H9 (cell line): ENCODE measurements at regions not wholly inside any gene's neighbourhood (a gene's known extent, or its start where the extent isn't known, plus 50 kb on each side); places are given as distances from the start of the nearest gene placed in this dataset.
A peak's percentile ranks its signal among the peaks of the same experiment; 100 is the strongest.

ENCODE experiments used
- DNase-seq: peaks from one replicate; pipeline ENCODE4 v3.0.0-alpha.2; 2017
- H2AFZ ChIP-seq: one replicate; pipeline ENCODE4 v1.6.1; 2013; ENCODE audit warnings: mild to moderate bottlenecking, low read length, control low read depth, moderate library complexity
- H2AK5ac ChIP-seq: 2 replicates; pipeline ENCODE4 v1.6.1; 2013; ENCODE audit warnings: low read length, control low read depth, mixed read lengths; ENCODE audit not compliant: insufficient read length
- H2BK120ac ChIP-seq: one replicate; pipeline ENCODE4 v1.6.1; 2013; ENCODE audit warnings: low read depth, mild to moderate bottlenecking, low read length, control low read depth, inconsistent platforms; ENCODE audit not compliant: poor library complexity, severe bottlenecking
- H2BK12ac ChIP-seq: 2 replicates; pipeline ENCODE4 v1.6.1; 2013; ENCODE audit warnings: low read length, control low read depth, mixed read lengths, low read depth; ENCODE audit not compliant: insufficient read length
- H2BK15ac ChIP-seq: 2 replicates; pipeline ENCODE4 v1.6.1; 2013; ENCODE audit warnings: low read depth, low read length, control low read depth
- H2BK20ac ChIP-seq: one replicate; pipeline ENCODE4 v1.6.1; 2013; ENCODE audit warnings: low read depth, mild to moderate bottlenecking, low read length, control low read depth, inconsistent platforms; ENCODE audit not compliant: poor library complexity, severe bottlenecking
- H2BK5ac ChIP-seq: 2 replicates; pipeline ENCODE4 v1.6.1; 2013; ENCODE audit warnings: low read length, control low read depth, mixed read lengths; ENCODE audit not compliant: insufficient read length
- H3K14ac ChIP-seq: 2 replicates; pipeline ENCODE4 v1.6.1; 2013; ENCODE audit warnings: low read length, control low read depth; ENCODE audit not compliant: insufficient read depth
- H3K18ac ChIP-seq: 2 replicates; pipeline ENCODE4 v1.6.1; 2013; ENCODE audit warnings: low read depth, mild to moderate bottlenecking, mixed read lengths, low read length, control low read depth; ENCODE audit not compliant: insufficient read length
- H3K23ac ChIP-seq: 2 replicates; pipeline ENCODE4 v1.6.1; 2013; ENCODE audit warnings: low read length, control low read depth, mixed read lengths, low read depth; ENCODE audit not compliant: insufficient read length
- H3K23me2 ChIP-seq: 2 replicates; pipeline ENCODE4 v1.6.1; 2013; ENCODE audit warnings: low read depth, mild to moderate bottlenecking, mixed read lengths, low read length, control low read depth; ENCODE audit not compliant: insufficient read length, poor library complexity, severe bottlenecking
- H3K27ac ChIP-seq: 2 replicates; pipeline ENCODE4 v1.5.1; 2013; ENCODE audit warnings: low read length, control low read depth, mixed read lengths, low read depth; ENCODE audit not compliant: insufficient read length
- H3K27me3 ChIP-seq: 2 replicates; pipeline ENCODE4 v1.6.1; 2013; ENCODE audit warnings: low read length, control low read depth, inconsistent platforms; ENCODE audit not compliant: insufficient read depth
- H3K4ac ChIP-seq: 2 replicates; pipeline ENCODE4 v1.6.1; 2013; ENCODE audit warnings: low read depth, mild to moderate bottlenecking, control low read depth, inconsistent platforms, low read length, moderate library complexity
- H3K4me1 ChIP-seq: 2 replicates; pipeline ENCODE4 v1.6.1; 2013; ENCODE audit warnings: low read length, control low read depth, inconsistent platforms; ENCODE audit not compliant: insufficient read depth
- H3K4me2 ChIP-seq: 2 replicates; pipeline ENCODE4 v1.6.1; 2013; ENCODE audit warnings: low read length, control low read depth, mixed read lengths; ENCODE audit not compliant: insufficient read length, insufficient read depth
- H3K56ac ChIP-seq: 2 replicates; pipeline ENCODE4 v1.6.1; 2013; ENCODE audit warnings: low read depth, mild to moderate bottlenecking, mixed read lengths, low read length, control low read depth; ENCODE audit not compliant: insufficient read length
- H3K79me1 ChIP-seq: 2 replicates; pipeline ENCODE4 v1.6.1; 2013; ENCODE audit warnings: low read depth, mild to moderate bottlenecking, moderate library complexity, low read length, control low read depth, inconsistent platforms; ENCODE audit not compliant: insufficient read depth, poor library complexity, severe bottlenecking
- H3K79me2 ChIP-seq: 2 replicates; pipeline ENCODE4 v1.6.1; 2013; ENCODE audit warnings: low read length, control low read depth, inconsistent platforms; ENCODE audit not compliant: insufficient read depth
- H3K9ac ChIP-seq: 2 replicates; pipeline ENCODE4 v1.6.1; 2013; ENCODE audit warnings: low read length, control low read depth, mixed read lengths; ENCODE audit not compliant: insufficient read length; ENCODE audit errors: extremely low read depth
- H3K9me3 ChIP-seq: one replicate; pipeline ENCODE4 v1.6.1; 2013; ENCODE audit warnings: low read depth, low read length, inconsistent platforms; ENCODE audit not compliant: control insufficient read depth
- H3T11ph ChIP-seq: one replicate; pipeline ENCODE4 v1.6.1; 2013; ENCODE audit warnings: mild to moderate bottlenecking, low read length, control low read depth, inconsistent platforms
- H4K20me1 ChIP-seq: one replicate; pipeline ENCODE4 v1.6.1; 2013; ENCODE audit not compliant: control insufficient read depth, insufficient read length, insufficient read depth
- H4K5ac ChIP-seq: 2 replicates; pipeline ENCODE4 v1.6.1; 2013; ENCODE audit warnings: low read depth, mild to moderate bottlenecking, mixed read lengths, low read length, control low read depth; ENCODE audit not compliant: insufficient read length
- H4K8ac ChIP-seq: replicated peaks from 2 replicates; pipeline ENCODE4 v1.6.1; 2013; ENCODE audit warnings: low read length, control low read depth, mixed read lengths, low read depth; ENCODE audit not compliant: insufficient read length
- H4K91ac ChIP-seq: 2 replicates; pipeline ENCODE4 v1.6.1; 2013; ENCODE audit warnings: low read depth, mild to moderate bottlenecking, moderate library complexity, mixed read lengths, low read length, control low read depth; ENCODE audit not compliant: insufficient read length
- H3K27ac Mint-ChIP-seq, 3 experiments: 2 replicates in 2 of 3; 3 replicates in 1 of 3; pipeline ENCODE4 v1.8.0; 2020 to 2021; ENCODE audit warnings: mixed read lengths in 3 of 3, mild to moderate bottlenecking in 1 of 3, moderate library complexity in 1 of 3
- H3K27me3 Mint-ChIP-seq: 2 replicates; pipeline ENCODE4 v1.8.0; 2021; ENCODE audit warnings: low read depth, mild to moderate bottlenecking, moderate library complexity, mixed read lengths
- H3K36me3 Mint-ChIP-seq, 3 experiments: 2 replicates in 2 of 3; 3 replicates in 1 of 3; pipeline ENCODE4 v1.8.0; 2020 to 2021; ENCODE audit warnings: low read depth in 3 of 3, mixed read lengths in 3 of 3; ENCODE audit not compliant: insufficient read depth in 1 of 3
- H3K4me1 Mint-ChIP-seq, 2 experiments: 2 replicates each; pipeline ENCODE4 v1.8.0; 2020; ENCODE audit warnings: mixed read lengths in 2 of 2
- H3K4me3 Mint-ChIP-seq, 2 experiments: 2 replicates in 1 of 2; 3 replicates in 1 of 2; pipeline ENCODE4 v1.8.0; 2020 to 2021; ENCODE audit warnings: mild to moderate bottlenecking in 2 of 2, mixed read lengths in 2 of 2, moderate library complexity in 1 of 2
- H3K9me3 Mint-ChIP-seq, 2 experiments: 2 replicates in 1 of 2; 3 replicates in 1 of 2; pipeline ENCODE4 v1.8.0; 2020; ENCODE audit warnings: mild to moderate bottlenecking in 2 of 2, mixed read lengths in 2 of 2, moderate library complexity in 1 of 2
- WGBS: extraction: QIAGEN DNeasy Blood & Tissue Kit; methylation state at CpG from one replicate; pipeline ENCODE4 v1.1.7; 2013; ENCODE audit warnings: missing lambda C conversion rate, low lambda C conversion rate, mixed read lengths; ENCODE audit not compliant: insufficient read length; ENCODE audit errors: extremely low coverage; 5-methylcytosine and 5-hydroxymethylcytosine counted together
- TF ChIP-seq, protein P1 (sequence below): fragments of 200-600 bp; sonication (generic); conservative IDR thresholded peaks from 3 replicates; pipeline ENCODE4 v1.8.0; 2021; ENCODE audit warnings: antibody characterized with exemption, mild to moderate bottlenecking

GRCh38 chr1:58089898-58090534 is 456.5 kb downstream of the OMA1 start:
- no peak overlapping the region for H2AK5ac ChIP-seq
- no peaks in the 10 kb centered on the region for H3K27me3 ChIP-seq
- no peak overlapping the region for H4K5ac ChIP-seq
- no peak overlapping the region for H4K8ac ChIP-seq
- Mint-ChIP-seq H3K4me3 (no peak overlapping the region), H3K4me1 (peaks cover 41 to 45% of the 10 kb centered on the region in 2 experiments), H3K36me3 (no peaks in the 10 kb centered on the region; a peak in 2 of 7 replicates), H3K9me3 (no peaks in the 10 kb centered on the region), H3K27ac (peak overlapping the region in 1 of 3 experiments; percentile 79; a peak in 1 of 7 replicates), H3K27me3 (no peaks in the 10 kb centered on the region)
- H3T11ph ChIP-seq, result no peak overlapping the region
- no peak overlapping the region for H2AFZ ChIP-seq
- no peak overlapping the region for H2BK5ac ChIP-seq
- no peak overlapping the region for H2BK120ac ChIP-seq
- H3K23me2 ChIP-seq, result no peaks in the 10 kb centered on the region
- H3K79me1 ChIP-seq, result no peaks in the 10 kb centered on the region
- H3K4ac ChIP-seq, result no peak overlapping the region
- DNase-seq, result no peak
- no peaks in the 10 kb centered on the region for H3K79me2 ChIP-seq
- H3K9ac ChIP-seq, result no peak overlapping the region
- no peak overlapping the region for H4K91ac ChIP-seq
- no peaks in the 10 kb centered on the region for H4K20me1 ChIP-seq
- H3K18ac ChIP-seq, result no peak overlapping the region
- no peak overlapping the region for H2BK20ac ChIP-seq
- no peaks in the 10 kb centered on the region for H3K9me3 ChIP-seq
- no peak overlapping the region for H2BK15ac ChIP-seq
- no peak overlapping the region for H3K14ac ChIP-seq
- H3K4me1 ChIP-seq, result peaks cover 7% of the 10 kb centered on the region; the same call in 1 of the 2 replicates
- TF ChIP-seq, protein P1, sequence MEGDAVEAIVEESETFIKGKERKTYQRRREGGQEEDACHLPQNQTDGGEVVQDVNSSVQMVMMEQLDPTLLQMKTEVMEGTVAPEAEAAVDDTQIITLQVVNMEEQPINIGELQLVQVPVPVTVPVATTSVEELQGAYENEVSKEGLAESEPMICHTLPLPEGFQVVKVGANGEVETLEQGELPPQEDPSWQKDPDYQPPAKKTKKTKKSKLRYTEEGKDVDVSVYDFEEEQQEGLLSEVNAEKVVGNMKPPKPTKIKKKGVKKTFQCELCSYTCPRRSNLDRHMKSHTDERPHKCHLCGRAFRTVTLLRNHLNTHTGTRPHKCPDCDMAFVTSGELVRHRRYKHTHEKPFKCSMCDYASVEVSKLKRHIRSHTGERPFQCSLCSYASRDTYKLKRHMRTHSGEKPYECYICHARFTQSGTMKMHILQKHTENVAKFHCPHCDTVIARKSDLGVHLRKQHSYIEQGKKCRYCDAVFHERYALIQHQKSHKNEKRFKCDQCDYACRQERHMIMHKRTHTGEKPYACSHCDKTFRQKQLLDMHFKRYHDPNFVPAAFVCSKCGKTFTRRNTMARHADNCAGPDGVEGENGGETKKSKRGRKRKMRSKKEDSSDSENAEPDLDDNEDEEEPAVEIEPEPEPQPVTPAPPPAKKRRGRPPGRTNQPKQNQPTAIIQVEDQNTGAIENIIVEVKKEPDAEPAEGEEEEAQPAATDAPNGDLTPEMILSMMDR, result no peak
- no peak overlapping the region for H3K27ac ChIP-seq
- H3K56ac ChIP-seq, result no peak overlapping the region
- H3K4me2 ChIP-seq, result no peak overlapping the region
- no CpG with 5 or more reads among the region's 10 CpGs for WGBS
- no peak overlapping the region for H3K23ac ChIP-seq
- H2BK12ac ChIP-seq, result no peak overlapping the region
